SH-SY5Y (cell line): ENCODE measurements at regions not wholly inside any gene's neighbourhood (a gene's known extent, or its start where the extent isn't known, plus 50 kb on each side); places are given as distances from the start of the nearest gene placed in this dataset.

ENCODE experiments used
- GATA2 ChIP-seq: IDR thresholded peaks from 2 replicates; pipeline ENCODE4 v1.6.1; 2011; ENCODE audit warnings: mild to moderate bottlenecking, low read depth, low read length
- GATA3 ChIP-seq: IDR thresholded peaks from 2 replicates; pipeline ENCODE4 v1.6.1; 2011; ENCODE audit warnings: low read depth, mild to moderate bottlenecking, low read length, moderate library complexity

DNA sequence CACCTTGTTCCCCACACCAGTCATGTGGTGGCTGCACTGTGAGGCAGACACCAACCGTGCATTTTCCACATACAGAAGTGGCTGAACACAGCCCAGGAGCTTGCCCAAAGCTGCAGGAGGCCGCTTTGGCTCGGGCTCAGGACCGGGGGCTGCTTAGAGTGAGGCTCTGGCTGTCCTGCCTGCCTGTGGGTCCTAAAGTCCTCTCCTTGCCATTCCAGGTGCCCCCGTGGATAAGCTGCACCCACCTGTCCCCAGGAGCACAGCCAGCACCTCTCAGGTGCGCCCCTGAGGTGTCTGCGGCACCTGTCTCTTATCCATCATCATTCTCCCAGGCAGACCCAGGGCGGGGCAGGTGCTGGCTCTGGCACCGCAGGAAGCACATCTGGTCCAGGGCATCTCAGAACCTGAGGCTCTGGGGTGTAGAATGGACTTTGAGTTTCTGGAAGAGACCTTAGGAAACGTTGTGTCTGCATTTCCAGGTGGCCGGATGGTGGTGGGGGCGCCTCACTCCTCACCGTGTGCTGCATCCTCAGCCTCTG, 180.5 kb upstream of the ZNF469 start:
- TF ChIP-seq GATA3 (no peak), GATA2 (no peak)
